ENCODE measurements at regions not wholly inside any gene's neighbourhood (a gene's known extent, or its start where the extent isn't known, plus 50 kb on each side); places are given as distances from the start of the nearest gene placed in this dataset.

- no peak for TF ChIP-seq CTCF (IDR thresholded peaks at IDR 0.05)
- Histone ChIP-seq H3K4me1 (no peaks in the 10 kb centered on the region), H3K4me3 (no peak overlapping the region), H3K9me3 (peaks cover 0 to 4% (median 0%) of the 10 kb centered on the region in 4 donors), H3K27me3 (no peaks in the 10 kb centered on the region), H3K27ac (no peak overlapping the region), H3K36me3 (no peaks in the 10 kb centered on the region)
- WGBS, 2 donors, result 68 to 72% methylated on average over 1 of the region's 1 CpG
- no peak for DNase-seq (ENCODE audit: low spot score in 2 of 2)
These were observed 135.1 kb upstream of the GEMIN8 start for GRCh38 chrX:14164828-14165227.

DNA sequence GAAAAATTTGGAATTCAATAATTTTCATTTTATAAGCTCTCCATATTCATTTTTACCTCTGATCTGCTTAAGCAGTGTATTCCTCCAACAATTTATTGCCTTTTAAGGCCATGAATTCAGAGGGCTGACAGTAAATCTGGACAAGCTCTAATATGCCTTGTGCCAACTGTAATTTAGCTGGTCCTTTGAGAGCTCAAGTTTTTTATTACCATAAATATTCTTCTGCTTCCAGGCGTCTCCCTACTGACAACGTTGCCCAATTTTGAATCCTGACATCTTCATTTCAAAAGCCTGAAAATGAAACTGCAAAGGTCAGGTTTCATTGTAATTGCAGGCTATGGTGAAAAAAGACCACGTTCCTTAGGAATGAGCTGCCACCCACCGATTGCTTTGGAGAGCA is 95.8 kb upstream of the GEMIN8 start:
- DNase-seq (ENCODE audit: low spot score in 2 of 2), result no peak
- Histone ChIP-seq H3K9me3 (no peaks in the 10 kb centered on the region), H3K4me1 (no peaks in the 10 kb centered on the region), H3K4me3 (no peak overlapping the region), H3K27me3 (no peaks in the 10 kb centered on the region), H3K27ac (no peak overlapping the region), H3K36me3 (no peaks in the 10 kb centered on the region)
- TF ChIP-seq CTCF (IDR thresholded peaks at IDR 0.05), result no peak
- TF ChIP-seq POLR2A (IDR thresholded peaks at IDR 0.05), result no peak
- TF ChIP-seq EP300 (IDR thresholded peaks at IDR 0.05), result no peak
- 31 to 47% methylated on average over 4 of the region's 4 CpGs for WGBS, 2 donors

DNA sequence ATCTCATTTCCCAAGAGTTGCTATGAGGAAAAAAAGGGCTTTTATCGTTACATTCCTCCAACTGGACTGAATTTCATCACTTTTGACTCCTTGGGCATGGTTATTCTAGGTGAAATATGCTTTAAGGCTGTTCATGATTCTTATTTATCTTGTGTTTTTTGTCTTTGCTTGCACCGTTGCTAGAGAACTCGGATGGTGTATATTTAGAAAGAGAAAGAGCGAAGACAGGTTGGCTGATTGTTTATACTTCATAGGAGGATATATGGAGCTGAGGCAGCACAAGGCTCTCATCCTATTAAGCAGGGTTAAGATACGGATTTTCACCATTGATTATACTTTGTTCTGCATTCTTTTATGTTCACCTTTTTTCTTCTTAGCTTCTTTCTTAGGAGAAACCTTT is 94.9 kb upstream of the GEMIN8 start:
- Histone ChIP-seq H3K4me1 (no peaks in the 10 kb centered on the region), H3K9me3 (no peaks in the 10 kb centered on the region), H3K36me3 (no peaks in the 10 kb centered on the region), H3K27me3 (no peaks in the 10 kb centered on the region), H3K4me3 (no peak overlapping the region), H3K27ac (no peak overlapping the region)
- DNase-seq (ENCODE audit: low spot score in 2 of 2), result no peak
- no peak for TF ChIP-seq POLR2A (IDR thresholded peaks at IDR 0.05)
- TF ChIP-seq EP300 (IDR thresholded peaks at IDR 0.05), result no peak
- no peak for TF ChIP-seq CTCF (IDR thresholded peaks at IDR 0.05)
- 66 to 79% methylated on average over 5 of the region's 5 CpGs for WGBS, 2 donors

DNA sequence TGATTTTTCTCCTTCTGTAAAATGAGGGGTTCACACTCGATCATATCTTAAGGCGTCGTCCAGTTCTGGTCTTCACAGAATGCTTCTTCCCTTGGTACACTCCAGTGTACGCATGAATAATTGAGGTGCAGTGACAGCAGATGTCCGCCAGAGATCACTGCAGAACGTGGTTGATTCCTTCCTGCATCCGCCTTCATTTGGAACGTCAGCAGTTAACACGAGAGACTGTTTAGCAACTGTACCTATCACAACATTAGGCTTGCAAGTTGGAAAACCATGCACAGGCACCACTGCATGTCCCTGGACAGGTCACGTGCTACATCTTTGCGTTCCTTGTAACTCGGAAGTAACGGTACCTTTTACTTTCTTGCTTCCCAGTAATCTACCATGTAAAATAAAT is 66.0 kb upstream of the GEMIN8 start:
- peak in 1 of 2 donors; percentile 11 for DNase-seq (ENCODE audit: low spot score in 2 of 2)
- Histone ChIP-seq H3K9me3 (no peaks in the 10 kb centered on the region), H3K4me1 (no peaks in the 10 kb centered on the region), H3K27ac (no peak overlapping the region), H3K27me3 (peaks cover 2 to 8% of the 10 kb centered on the region in 2 donors), H3K4me3 (no peak overlapping the region), H3K36me3 (no peaks in the 10 kb centered on the region)
- WGBS, 2 donors, result 20 to 21% methylated on average over 11 to 13 of the region's 13 CpGs
- TF ChIP-seq EP300 (IDR thresholded peaks at IDR 0.05), result no peak
- TF ChIP-seq POLR2A (IDR thresholded peaks at IDR 0.05), result no peak
- TF ChIP-seq CTCF (IDR thresholded peaks at IDR 0.05), result peak; percentile 34 to 67 (median 60)

GRCh38 chrX:14094191-14094590 is 64.5 kb upstream of the GEMIN8 start:
- Histone ChIP-seq H3K36me3 (no peaks in the 10 kb centered on the region), H3K27me3 (peaks cover 2 to 16% of the 10 kb centered on the region in 2 donors)
- 41 to 52% methylated on average over 2 of the region's 2 CpGs for WGBS, 2 donors

More at GRCh38 chrX:14094191-14094590, 64.5 kb upstream of the GEMIN8 start:
- H3K27ac ChIP-seq, result no peak overlapping the region
- H3K4me1 ChIP-seq, result no peaks in the 10 kb centered on the region
- DNase-seq (ENCODE audit: low spot score in 2 of 2), result no peak
- H3K4me3 ChIP-seq, result no peak overlapping the region
- H3K9me3 ChIP-seq, result no peaks in the 10 kb centered on the region
- no peak for TF ChIP-seq EP300 (IDR thresholded peaks at IDR 0.05)
- TF ChIP-seq POLR2A (IDR thresholded peaks at IDR 0.05), result no peak
- no peak for TF ChIP-seq CTCF (IDR thresholded peaks at IDR 0.05)
